Astrocyte of the hippocampus (primary cell): ENCODE measurements at regions not wholly inside any gene's neighbourhood (a gene's known extent, or its start where the extent isn't known, plus 50 kb on each side); places are given as distances from the start of the nearest gene placed in this dataset.
A peak's percentile ranks its signal among the peaks of the same experiment; 100 is the strongest.
"Not testable (repeated sequence)": the region's sequence is repeated elsewhere in the genome, so short reads cannot be mapped to it uniquely, and the experiment has no call there.

Source experiments
- DNase-seq: peaks from one replicate; pipeline ENCODE4 v3.0.0; 2011; ENCODE audit warnings: low read depth, low spot score

DNA sequence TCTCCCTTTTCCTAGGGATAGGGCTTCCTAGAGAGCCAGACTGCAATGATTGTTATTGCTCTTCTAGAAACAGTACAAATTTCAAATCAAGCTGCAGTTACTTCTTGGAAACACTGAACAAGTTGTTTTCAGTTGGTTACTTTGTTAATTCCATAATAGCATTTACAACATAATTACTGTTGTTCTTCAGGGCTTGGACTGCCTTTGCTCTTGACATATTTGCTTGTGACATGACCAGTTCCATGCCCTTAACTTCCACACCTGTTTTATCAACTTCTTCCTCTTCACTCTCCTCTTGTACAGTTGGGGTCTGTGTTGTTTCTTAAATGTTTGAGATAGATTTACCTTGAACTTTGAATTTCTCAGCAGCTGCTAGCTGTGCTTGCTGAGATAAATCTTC, 104.4 kb downstream of the SEC23IP start:
- no peak for DNase-seq

DNA sequence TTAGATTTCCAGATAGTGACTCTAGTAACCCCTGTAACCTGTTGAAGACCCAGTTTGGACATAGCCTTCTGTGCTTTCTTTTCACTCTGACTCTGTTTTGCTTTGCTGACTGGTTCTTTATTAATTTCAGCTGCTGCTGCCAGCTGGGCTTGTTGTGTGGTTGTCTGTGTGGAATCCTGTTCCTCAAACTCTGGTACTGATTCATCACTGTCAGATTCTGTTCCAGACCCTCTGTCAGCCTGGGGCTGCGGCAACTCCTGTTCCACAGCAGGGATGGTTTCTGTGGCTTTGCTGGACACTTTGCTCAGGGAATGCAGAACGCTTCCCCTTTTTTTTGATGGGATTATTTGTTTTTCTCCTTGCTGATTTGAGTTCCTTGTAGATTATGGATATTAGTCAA, 104.9 kb downstream of the SEC23IP start:
- no peak for DNase-seq

DNA sequence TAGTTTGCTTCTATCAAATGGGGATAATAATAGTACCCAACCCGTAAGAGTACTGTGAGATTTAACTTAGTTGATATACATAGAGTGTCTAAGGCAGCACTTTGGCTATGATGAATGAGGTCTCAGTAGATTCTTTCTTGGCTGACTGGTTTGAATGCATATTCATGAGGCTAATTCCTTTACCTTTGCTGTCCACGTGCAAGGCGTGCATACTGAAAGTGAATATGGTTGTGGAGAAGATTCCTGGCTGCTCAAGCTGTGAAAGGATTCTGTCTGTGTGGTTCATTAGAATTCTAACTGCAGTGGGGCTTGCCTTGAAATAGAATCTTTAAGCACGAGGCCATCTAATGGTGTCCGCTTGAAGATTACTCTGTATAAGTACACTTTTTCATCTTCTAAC, 110.3 kb downstream of the SEC23IP start:
- no peak for DNase-seq

- DNase-seq, result peak; percentile 42
Observed at GRCh38 chr10:120005207-120006201, 113.0 kb downstream of the SEC23IP start.

DNA sequence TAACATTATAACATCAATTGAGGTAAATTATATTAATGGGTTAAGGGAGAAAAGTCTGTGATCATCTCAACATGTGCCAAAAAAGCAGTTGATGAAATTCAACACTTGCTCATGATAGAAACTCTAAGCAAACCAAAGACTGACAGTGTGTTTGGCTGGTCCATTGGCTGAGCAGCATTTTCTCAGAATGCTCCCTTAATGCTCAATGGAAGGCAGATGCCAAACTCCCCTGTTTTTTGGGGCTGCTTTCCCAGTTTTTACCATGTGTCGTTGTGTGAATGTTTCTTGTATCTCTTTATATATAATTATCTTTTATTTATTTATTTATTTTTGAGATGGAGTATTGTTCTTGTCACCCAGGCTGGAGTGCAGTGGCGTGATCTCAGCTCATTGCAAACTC, 114.7 kb downstream of the SEC23IP start:
- no peak for DNase-seq

- peak; percentile 14 for DNase-seq
Observed at GRCh38 chr10:120011359-120012130, 119.0 kb downstream of the SEC23IP start.

DNA sequence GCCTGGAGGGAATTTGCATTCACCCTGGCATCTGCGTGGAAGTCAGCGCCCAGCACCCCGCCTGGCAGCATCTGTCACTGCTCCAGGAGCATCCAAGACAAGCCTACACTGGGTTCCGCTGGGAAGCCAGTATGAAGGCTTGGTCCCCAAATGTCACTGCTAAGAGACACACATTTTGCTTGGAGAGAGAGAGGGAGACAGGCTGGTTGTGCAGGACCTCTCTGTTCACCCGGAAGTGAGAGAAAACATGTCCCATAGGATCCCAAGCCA, 119.5 kb downstream of the SEC23IP start:
- no peak for DNase-seq

DNA sequence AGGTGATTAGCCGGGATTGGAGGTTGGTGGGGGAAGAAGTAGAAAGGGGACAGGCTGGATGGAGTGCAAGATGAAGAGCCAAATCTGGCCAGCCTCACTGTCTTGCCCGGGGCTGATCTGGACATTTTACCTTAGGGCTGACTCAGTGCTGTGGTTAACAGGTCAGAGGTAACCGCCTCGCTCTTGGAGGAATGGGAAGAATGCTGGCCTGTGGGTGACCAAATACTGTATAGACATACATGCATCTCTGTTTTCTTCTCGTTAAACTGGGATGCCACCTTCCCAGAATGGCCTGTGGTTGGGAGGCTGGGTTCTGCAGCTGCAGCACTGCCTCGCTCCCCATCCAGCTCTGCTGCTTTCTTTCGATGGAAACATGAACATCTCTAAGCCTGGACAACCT, 120.0 kb downstream of the SEC23IP start:
- DNase-seq, result peak; percentile 59

GRCh38 chr10:120014031-120014430, 121.5 kb downstream of the SEC23IP start:
- no peak for DNase-seq

DNA sequence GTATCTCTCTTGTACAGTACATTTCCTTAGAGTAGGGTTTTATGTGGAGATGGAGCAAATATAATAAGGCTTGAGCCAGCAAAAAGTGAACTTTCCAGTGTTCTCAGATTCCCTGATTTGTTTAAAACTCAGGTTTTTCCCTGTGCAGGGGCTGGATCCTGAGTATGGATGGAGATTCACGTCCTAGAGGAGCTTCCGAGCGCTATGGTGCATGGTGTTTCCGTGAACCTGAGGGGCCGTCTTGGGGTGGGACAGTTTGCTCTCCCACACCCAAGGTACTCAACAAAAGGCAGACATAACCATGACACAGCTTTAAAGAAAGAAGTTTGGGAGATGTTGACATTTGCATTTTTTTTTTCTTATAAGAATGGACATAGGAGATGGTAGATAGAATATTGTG, 122.5 kb downstream of the SEC23IP start:
- DNase-seq, result no peak

DNA sequence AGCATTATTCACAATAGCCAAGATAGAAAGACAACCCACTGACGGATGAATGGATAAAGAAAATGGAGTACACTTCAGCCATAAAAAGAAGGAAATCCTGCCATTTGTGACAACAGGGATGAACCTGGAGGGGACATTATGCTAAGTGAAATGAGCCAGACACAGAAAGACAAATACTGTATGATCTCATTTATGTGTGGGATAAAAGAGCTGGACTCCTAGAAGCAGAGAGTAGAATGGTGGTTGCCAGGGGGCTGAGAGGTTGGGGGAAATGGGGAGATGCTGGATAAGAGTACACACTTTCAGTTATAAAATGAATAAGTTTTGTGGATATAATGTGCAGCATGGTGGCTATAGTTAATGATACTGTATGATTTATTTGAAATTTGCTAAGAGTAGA, 124.4 kb downstream of the SEC23IP start:
- no peak for DNase-seq

- no peak for DNase-seq
Observed at GRCh38 chr10:120017733-120018417, 125.3 kb downstream of the SEC23IP start.

- DNase-seq, result no peak
Observed at GRCh38 chr10:120018695-120019094, 126.2 kb downstream of the SEC23IP start.

GRCh38 chr10:120019568-120019967, 127.0 kb downstream of the SEC23IP start:
- DNase-seq, result no peak

DNA sequence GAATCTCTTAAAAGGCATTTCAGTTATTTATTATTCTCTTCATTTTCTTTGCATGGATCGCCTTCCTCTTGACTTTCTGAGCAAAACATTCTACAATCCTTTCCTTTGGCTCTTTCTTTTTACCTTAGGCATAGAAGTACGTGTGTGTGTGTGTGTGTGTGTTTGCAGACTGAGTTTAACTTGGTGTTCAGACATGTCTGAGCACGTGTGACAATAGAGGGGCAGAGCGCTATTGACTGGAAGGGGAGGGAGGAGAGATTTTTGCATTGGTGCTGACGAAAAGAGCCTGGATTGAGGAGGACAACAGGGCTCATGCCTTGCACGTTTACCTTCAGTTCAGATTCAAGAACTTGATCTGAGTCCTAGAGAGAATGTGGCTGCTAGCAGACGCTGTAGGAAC, 129.8 kb downstream of the SEC23IP start:
- DNase-seq, result no peak

DNA sequence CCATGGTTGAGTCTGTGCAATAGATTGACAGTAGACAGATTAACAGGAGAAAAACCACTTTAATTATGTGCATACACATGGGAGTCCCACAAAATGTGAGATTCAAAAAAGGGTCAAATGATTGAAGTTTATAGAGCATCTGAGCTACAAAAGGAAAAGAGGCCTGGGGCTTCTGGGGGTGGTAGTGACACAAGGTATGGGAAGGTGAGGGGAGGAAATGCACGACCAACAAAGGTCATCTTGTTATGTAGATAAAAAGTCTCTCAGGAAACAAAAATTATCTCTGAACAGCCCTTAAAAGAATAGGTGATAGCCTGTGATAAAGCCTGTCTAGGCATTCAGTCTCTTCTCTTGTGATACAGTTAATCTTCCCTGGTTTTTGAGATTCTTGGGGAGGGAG, 141.7 kb downstream of the SEC23IP start:
- DNase-seq, result no peak

DNA sequence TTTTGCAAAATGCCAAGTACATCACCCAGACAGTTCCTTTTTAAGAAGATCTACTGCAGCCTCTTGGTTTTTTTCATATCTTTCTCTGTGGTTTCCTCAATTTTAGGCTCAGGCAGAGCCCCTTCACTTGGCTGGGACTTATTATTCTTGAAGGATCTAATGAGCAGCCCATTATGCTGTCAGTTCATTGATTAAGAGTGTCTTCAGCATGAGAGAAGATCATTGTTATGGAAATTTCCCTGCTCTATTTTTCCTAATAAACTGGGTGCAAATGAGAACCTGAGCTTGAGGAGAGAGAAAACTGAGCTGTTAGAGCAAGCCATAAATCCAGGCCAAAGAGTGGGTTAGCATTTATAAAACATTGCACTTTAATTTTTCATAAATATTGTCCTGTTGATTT, 146.5 kb downstream of the SEC23IP start:
- no peak for DNase-seq

GRCh38 chr10:120039826-120040225, 147.3 kb downstream of the SEC23IP start:
- no peak for DNase-seq

- no peak for DNase-seq
Observed at GRCh38 chr10:120041807-120042559, 149.5 kb downstream of the SEC23IP start.

GRCh38 chr10:120042705-120043104, 150.2 kb downstream of the SEC23IP start:
- DNase-seq, result no peak

DNA sequence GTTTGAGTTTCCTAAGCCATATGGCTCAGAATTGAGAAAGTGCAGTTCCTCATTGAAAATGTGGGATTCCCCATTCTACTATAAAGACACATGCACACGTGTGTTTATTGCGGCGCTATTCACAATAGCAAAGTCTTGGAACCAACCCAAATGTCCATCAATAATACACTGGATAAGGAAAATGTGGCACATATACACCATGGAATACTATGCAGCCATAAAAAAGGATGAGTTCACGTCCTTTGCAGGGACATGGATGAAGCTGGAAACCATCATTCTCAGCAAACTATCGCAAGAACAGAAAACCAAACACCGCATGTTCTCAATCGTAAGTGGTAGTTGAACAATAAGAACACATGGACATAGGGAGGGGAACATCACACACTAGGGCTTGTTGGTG, 154.8 kb downstream of the SEC23IP start:
- not testable (repeated sequence) for DNase-seq

- DNase-seq, result no peak
Observed at GRCh38 chr10:120047926-120048325, 155.4 kb downstream of the SEC23IP start.
